Activated naive CD4-positive, alpha-beta T cell treated with anti-CD3 and anti-CD28 coated beads, Interleukin-2, amount 50 U/mL, for 72 hours (primary cell): ENCODE measurements at regions not wholly inside any gene's neighbourhood (a gene's known extent, or its start where the extent isn't known, plus 50 kb on each side); places are given as distances from the start of the nearest gene placed in this dataset.
"Not testable (repeated sequence)": the region's sequence is repeated elsewhere in the genome, so short reads cannot be mapped to it uniquely, and the experiment has no call there.

Experiments
- ATAC-seq, 2 donors: fragments of 150-1000 bp; cut with Tn5 transposase; 2 replicates each; pipeline ENCODE4 v1.10.0; 2021; ENCODE audit warnings: mild to moderate bottlenecking in 2 of 2, moderate library complexity in 2 of 2
- DNase-seq, 2 donors: peaks; one replicate each; pipeline ENCODE4 v3.0.0; 2021 to 2022; ENCODE audit warnings: low spot score in 2 of 2
- H3K27ac Mint-ChIP-seq, 2 donors: one replicate each; pipeline ENCODE4 v1.8.0; 2022; ENCODE audit warnings: mild to moderate bottlenecking in 2 of 2, mixed read lengths in 2 of 2
- H3K36me3 Mint-ChIP-seq, 2 donors: one replicate each; pipeline ENCODE4 v1.8.0; 2022; ENCODE audit warnings: mixed read lengths in 2 of 2
- H3K9me3 Mint-ChIP-seq, 2 donors: one replicate each; pipeline ENCODE4 v1.8.0; 2022; ENCODE audit warnings: mixed read lengths in 2 of 2

DNA sequence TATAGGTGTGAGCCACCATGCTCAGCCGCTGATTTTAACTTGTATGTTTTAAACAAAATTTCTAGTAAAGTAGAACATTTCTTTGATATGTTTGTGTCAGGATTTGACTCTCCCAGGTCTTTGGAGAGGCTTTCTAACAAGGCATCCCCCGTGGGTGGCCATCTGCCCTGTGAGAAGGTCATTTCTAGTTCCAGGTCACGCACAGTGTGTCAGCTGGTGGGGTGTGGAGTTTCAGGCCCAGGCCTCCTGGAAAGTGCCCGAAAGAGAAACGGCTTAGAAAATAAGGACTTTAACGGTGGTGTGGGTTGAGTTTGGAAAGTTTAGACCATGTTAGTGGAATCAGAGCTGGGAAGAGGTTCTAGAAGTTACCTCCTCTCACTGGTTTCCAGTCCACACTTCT lies 61.0 kb downstream of the SPDYE17 start:
- not testable (repeated sequence) for ATAC-seq, DNase-seq, H3K9me3 Mint-ChIP-seq, H3K27ac Mint-ChIP-seq, H3K36me3 Mint-ChIP-seq

DNA sequence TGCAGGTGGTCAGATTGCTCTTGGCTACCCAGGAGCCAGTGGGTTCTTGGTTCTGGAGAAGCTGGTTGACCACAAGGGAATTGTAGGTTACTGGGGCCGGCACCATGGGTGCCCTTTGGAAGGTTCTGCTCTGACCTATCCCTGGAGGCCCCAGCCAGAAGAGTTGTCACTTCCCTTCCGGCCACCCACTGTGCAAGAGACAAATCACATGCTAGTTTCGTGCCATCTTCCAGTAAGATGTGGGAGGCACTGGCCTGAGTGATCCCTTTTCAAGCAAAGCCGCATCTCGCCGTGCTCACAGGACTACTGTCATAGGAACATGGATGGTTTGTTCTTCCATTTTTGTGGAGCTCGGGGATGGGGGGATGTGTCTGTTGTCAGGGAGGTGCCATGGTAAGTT lies 62.3 kb downstream of the SPDYE17 start:
- H3K27ac Mint-ChIP-seq, result peak overlapping the region in 1 of 2 donors; percentile 9
- H3K36me3 Mint-ChIP-seq, ATAC-seq, H3K9me3 Mint-ChIP-seq, DNase-seq: not testable (repeated sequence)

DNA sequence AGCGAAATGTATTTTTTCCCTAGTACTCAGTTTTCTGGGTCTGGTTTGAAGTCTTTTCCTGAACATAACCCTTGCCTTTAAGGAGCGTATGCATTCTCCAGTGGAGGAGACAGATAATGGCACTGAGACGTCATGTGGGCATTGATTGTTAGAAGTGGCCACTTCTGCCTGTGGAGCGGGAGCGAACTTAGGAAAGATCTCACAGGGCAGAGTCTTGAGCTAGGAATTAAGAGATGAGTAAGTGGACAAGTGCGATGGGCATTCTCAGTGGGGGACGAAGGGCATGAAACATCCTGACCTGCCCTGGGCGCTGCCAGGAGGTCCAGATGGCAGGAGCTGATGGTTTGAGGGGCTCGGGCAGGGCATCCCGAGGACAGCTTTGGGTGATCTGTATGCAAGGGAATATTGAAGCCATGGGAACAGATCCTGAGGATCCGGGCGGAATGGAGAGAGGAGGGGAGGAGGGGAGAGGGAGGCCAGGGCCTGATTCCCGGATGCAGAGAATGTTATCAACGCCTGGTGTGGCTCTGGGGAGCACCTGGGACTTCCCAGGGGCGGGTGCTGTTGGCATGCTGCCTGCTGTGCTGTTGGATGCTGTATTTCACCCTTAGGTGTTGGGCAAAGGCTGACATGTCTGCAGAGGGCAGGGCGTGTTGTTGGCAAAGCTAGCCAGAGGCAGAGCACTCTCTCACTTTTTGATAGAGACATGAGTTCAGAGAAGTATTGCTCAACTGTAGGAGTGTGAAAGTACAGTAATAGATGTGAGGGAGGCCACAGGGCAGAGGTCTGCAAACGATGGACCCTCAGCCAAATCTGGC lies 66.2 kb downstream of the SPDYE17 start:
- peak in 1 of 2 donors; percentile 18 for ATAC-seq

DNA sequence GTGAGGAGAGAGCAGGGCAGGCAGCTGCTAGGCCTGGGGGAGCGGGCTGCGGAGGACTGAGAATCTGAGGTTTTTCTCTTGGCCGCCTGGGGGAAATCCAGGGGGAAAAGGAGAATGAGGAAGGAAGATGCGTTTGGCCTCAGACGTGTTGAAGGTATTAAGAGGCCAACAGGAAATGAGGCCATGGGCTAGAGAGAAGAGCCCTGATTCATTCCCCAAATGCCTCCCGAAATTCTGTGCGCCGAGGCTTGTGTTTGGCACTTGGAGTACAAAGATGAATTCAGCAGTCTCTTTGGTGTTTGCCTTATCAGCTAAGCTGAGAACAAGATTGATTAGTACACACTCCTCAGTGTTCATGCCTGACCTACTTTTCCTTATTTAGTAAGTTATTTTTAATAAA lies 68.1 kb downstream of the SPDYE17 start:
- H3K36me3 Mint-ChIP-seq, DNase-seq, ATAC-seq, H3K27ac Mint-ChIP-seq, H3K9me3 Mint-ChIP-seq: not testable (repeated sequence)

More for the DNA sequence above, 66.2 kb downstream of the SPDYE17 start:
- not testable (repeated sequence) for DNase-seq, H3K27ac Mint-ChIP-seq, H3K9me3 Mint-ChIP-seq, H3K36me3 Mint-ChIP-seq

DNA sequence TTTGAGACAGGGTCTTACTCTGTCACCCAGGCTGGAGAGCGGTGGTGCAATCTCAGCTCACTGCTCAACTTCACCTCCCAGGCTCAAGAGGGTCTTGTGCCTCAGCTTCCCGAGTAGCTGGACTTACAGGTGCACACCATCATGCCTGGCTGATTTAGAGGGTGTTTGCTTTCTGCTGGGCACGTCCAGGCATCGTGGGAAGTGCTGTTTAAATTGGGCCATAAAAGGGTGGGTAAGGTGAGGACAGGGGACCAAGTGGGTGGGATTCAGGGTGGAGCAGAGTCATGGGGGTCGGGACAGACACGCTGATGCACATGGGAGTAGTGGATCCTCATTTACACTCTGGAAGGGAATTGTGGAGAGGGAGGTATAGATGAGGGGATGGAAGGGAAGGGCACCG lies 69.1 kb downstream of the SPDYE17 start:
- ATAC-seq, H3K9me3 Mint-ChIP-seq, DNase-seq, H3K36me3 Mint-ChIP-seq, H3K27ac Mint-ChIP-seq: not testable (repeated sequence)

DNA sequence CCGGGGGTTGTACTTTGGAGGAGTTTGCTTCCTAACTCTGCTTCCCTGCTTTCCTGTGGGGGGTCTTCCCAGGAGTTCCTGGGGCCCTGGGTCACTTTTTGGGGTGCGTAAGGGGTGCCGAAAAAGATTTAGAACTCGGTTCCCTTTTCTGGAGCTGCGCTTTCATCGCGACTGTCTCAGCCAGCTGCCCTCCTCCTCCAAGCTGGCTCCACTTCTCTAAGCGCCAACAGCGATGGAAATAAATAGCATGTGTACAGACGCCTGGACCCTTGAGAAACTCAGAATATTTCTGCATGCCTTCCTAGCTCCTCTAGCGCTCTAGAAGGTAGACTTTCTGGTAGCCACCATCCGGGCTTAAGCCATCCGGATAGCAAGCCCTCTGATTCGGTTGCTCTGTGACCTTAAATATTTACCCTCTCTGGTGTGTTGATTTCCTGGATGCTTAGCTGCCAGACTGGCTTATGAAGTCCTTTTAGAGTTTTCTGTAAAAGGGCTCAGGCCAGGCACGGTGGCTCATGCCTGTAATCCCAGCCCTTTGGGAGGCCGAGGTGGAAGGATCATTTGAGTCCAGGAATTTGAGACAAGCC lies 71.7 kb downstream of the SPDYE17 start:
- H3K36me3 Mint-ChIP-seq, DNase-seq, H3K9me3 Mint-ChIP-seq, ATAC-seq, H3K27ac Mint-ChIP-seq: not testable (repeated sequence)

DNA sequence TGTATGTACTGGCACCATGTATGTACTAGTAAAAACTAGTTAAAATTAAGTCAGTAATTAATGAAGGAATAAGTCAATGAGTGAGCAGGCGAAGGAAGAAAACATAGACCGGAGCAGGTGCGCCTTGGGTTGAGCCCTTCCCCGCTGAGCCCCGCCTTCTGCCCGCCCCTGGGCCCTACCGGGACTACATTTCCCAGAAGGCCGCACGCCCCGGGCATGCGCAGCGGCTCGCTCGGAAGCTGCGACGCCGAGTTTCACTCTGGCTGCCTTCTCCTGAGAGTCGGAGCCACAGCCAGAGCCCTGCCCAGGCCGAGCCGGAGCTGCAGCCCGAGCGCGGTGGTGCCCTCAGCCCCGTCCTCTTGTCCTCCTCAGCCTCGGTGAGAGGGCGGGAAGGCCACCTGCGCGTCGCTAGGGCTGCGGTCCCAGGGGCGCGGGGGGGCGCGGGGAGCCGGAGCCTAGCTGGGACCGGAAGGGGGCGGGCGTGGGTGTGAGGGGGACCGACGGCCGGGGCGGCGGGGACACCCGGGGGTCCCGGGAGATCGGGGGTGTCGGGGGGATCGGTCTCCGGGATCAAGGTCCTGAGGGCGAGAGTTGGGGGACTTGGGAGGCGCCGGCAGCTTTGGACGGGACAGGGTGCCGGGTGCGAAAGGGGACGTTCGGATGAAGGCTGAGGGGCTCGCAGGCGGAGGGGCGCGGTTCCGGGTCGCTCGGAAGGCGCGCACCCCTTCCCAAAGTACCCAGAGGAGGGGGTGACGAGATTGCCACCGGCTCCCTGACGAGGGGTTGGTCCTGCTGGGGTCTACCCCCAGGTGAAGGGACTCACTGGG lies 72.4 kb downstream of the SPDYE17 start:
- not testable (repeated sequence) for H3K27ac Mint-ChIP-seq, DNase-seq, H3K36me3 Mint-ChIP-seq, H3K9me3 Mint-ChIP-seq
- peak; percentile 100 for ATAC-seq

DNA sequence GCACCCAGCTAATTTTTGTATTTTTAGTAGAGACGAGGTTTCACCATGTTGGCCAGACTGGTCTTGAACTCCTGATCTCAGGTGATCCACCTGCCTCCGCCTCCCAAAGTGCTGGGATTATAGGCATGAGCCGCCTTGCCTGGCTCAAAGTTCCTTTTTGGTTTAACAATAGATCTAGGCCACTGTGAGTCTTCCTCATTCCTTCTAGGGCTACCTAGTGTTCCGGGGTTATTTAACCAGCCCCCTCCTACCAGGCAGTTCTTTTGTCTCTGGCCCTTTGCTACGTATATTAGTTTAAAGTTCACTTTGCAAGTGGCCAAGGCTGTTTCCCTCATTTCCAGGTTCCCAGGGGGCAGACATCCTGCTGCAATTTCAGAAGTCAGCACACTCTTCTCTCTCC lies 75.6 kb downstream of the SPDYE17 start:
- H3K27ac Mint-ChIP-seq, H3K9me3 Mint-ChIP-seq, ATAC-seq, H3K36me3 Mint-ChIP-seq, DNase-seq: not testable (repeated sequence)

DNA sequence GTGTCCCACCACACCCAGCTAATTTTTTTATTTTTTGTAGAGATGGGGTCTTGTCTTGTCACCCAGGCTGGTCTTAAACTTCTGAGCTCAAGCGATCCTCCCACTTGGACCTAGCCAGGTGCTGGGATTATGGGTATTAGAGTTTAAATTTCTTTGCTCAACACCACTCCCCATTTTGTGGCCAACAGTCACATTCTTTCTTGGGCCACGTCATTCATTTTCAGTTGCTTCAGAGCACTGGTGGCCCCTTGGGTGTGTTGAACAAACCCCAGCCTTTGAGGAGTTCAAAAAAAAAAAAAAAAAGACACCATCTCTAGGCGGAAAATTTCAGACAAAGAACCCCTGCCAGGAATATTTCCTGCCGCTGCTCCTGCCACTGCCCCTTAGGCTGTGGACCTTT lies 77.0 kb downstream of the SPDYE17 start:
- ATAC-seq, H3K36me3 Mint-ChIP-seq, H3K9me3 Mint-ChIP-seq, H3K27ac Mint-ChIP-seq, DNase-seq: not testable (repeated sequence)

DNA sequence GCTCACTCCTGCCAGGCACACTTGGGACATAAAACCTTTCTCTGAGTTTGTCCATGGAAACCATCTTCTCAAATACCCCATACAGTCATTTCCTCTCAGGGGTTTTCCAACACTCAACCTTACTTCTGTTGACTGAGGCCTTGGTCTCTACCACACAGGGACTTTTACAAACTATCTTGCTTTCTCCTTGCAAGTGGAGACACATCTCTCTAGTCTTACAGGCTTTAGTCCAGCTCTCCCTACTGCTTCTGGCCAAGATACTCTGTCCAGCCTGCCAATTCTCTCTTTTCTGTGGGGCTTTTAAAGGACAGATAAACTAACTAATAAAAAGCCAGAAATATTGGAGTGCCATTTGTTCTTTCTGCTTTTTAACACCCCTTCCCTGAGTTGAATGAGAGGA lies 87.6 kb downstream of the SPDYE17 start:
- not testable (repeated sequence) for DNase-seq, H3K36me3 Mint-ChIP-seq, H3K9me3 Mint-ChIP-seq
- H3K27ac Mint-ChIP-seq, result peak overlapping the region; percentile 46 to 60
- ATAC-seq, result peak; percentile 94 to 97

DNA sequence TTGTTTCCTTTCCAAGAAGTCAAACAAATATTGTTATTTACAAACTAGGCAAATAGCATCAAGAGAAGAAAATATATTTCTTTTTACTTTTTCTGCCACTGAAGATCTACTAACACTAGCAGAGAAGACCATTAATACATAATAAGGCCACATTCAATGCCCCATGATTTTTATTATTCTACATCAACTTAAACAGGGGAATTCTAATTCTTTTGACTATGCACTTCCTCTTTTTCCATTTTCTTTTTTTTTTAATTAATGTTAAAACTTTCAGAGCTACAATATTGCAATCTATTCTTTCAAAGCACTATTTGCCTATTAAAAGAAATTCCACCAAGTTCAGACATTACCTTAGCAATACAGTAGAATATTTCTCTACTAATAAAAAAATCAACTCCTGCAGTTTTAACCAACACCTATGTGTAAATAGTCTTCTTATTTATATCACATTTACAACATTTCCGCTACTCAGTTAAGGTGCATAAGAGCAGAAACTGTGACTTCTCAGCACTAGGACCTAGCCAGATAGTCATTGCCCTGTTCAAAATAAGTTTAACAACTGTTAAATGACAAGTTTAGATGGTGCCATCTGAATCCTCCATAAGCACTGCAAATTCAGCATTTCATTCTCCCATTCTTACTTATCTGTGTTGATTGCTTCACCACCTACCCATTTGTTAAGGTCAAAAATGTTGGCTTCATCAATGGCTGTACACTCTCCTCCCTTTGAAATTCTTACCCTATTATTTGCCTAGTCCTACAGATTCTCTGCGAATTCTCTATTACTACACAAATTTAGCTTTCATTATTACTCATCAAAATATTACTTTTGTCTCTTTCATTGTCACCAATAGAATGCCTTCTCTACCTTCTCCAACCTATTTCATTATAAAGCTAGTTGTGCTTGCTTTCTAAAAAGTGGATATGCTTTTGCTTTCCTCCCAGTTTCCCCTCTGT lies 90.1 kb downstream of the SPDYE17 start:
- H3K27ac Mint-ChIP-seq, DNase-seq, ATAC-seq, H3K36me3 Mint-ChIP-seq, H3K9me3 Mint-ChIP-seq: not testable (repeated sequence)

DNA sequence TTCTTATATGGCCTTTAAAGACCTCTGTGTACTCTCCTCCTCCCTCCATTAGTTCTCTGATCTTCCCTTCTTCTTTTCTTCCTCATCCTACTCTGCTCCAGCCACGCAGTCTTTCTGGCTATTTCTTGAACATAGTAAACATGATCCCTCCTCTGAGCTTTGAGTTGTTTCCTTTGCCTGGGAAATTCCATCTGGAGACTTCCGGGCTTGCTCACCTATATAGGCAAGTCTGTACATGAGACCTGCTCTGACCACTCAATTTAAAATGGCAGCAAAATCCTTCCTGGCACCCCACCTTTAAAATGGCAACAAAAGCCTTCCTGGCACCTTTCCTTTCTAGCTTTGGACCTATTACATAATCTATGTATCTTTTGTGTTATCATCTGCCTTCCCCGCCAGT lies 94.4 kb downstream of the SPDYE17 start:
- H3K36me3 Mint-ChIP-seq, H3K27ac Mint-ChIP-seq, ATAC-seq, DNase-seq, H3K9me3 Mint-ChIP-seq: not testable (repeated sequence)

DNA sequence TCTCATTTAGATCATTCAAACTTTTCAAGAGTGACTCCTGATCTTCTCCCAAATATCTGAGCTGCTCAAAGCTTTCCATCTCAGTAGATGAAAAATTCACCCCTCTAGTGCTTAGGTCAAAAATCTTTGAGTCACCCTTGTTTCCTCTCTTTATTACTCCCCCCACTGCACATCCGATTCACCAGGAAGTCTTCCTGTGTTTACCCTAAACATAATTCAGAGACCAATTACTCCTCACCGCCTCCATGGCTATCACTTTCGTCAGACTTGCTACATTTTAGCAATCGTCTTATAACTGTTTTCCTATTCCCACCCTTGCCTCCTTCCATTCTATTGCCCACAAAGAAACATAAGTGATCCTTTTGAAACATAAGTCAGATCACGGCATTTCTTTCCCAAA lies 94.8 kb downstream of the SPDYE17 start:
- DNase-seq, H3K9me3 Mint-ChIP-seq, ATAC-seq, H3K36me3 Mint-ChIP-seq, H3K27ac Mint-ChIP-seq: not testable (repeated sequence)

DNA sequence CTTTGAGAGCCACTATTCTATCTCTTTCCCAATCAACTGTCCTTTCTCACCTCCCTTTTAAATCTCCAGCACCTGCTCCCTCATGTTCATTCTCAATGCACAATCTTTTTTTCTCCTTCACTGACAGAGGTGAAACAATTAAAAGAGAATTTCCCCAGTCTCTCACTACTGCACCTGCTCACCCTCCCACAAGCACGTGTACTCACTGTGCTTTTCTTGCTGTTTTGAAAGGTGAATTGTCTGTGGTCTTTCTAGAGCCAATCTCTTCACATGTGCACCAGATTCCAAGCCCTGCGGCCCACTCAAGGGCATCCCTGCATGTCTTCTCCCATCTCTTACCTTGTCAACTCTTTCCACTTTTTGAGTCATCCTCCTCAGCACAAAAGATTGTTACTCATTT lies 95.8 kb downstream of the SPDYE17 start:
- ATAC-seq, H3K36me3 Mint-ChIP-seq, H3K9me3 Mint-ChIP-seq, H3K27ac Mint-ChIP-seq, DNase-seq: not testable (repeated sequence)

DNA sequence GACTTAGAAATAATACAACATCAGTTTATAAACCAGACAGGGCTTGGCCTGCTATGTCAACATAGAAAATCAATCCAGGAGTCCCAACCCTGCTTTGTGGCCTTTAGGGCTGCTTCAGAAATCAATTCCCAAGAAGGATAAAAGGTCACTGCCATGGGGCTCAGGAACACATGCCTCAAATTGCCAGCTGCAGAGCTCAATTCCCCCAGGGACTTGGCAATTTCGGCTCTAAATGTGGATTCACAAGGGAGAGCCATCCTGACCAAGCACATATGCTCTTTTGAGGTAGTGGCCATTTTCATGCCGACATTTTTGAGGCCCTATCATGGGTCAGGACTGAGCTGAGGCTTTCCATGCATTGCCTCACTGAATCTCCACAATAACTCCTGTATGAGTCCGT lies 97.5 kb downstream of the SPDYE17 start:
- DNase-seq, H3K9me3 Mint-ChIP-seq, H3K36me3 Mint-ChIP-seq, H3K27ac Mint-ChIP-seq, ATAC-seq: not testable (repeated sequence)

DNA sequence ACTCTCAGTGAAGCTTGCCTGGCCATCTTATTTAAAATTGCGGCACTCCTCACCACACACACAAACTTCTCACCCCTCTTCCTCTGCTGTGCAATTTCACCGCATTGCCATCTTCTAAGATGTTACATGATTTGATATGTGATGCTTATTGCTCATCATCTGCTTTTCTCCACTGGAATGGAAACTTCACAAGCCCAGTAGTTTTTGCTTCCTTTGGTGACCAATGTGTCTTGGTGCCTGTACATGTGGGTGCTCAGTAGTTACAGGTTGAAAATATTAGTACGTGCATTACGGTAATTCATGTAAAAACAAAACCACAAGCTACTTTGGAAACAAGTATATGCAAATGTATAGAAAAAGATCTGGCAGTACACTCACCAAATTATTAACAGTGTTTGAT lies 99.2 kb downstream of the SPDYE17 start:
- not testable (repeated sequence) for H3K36me3 Mint-ChIP-seq, H3K9me3 Mint-ChIP-seq, H3K27ac Mint-ChIP-seq
- DNase-seq (peak in 1 of 2 donors; percentile 15), ATAC-seq (peak in 1 of 2 donors; percentile 93)
